GM10266 (cell line): ENCODE measurements at regions not wholly inside any gene's neighbourhood (a gene's known extent, or its start where the extent isn't known, plus 50 kb on each side); places are given as distances from the start of the nearest gene placed in this dataset.

Source experiments
- DNase-seq: peaks from one replicate; pipeline ENCODE4 v3.0.0; 2012; ENCODE audit errors: extremely low spot score
- CTCF ChIP-seq: IDR thresholded peaks from 2 replicates; pipeline ENCODE4 v1.5.1; 2012; ENCODE audit warnings: mild to moderate bottlenecking, low read depth; ENCODE audit not compliant: control insufficient read depth, insufficient read depth; ENCODE audit errors: missing control alignments

GRCh38 chr11:90363739-90364138 lies 140.9 kb upstream of the CHORDC1 start:
- DNase-seq, result no peak
- TF ChIP-seq CTCF, result no peak

- DNase-seq, result no peak
- no peak for TF ChIP-seq CTCF
Observed at GRCh38 chr11:90355200-90355599, 132.4 kb upstream of the CHORDC1 start.

- TF ChIP-seq CTCF, result no peak
- no peak for DNase-seq
Observed at GRCh38 chr11:90349731-90350130, 126.9 kb upstream of the CHORDC1 start.

- no peak for TF ChIP-seq CTCF
- DNase-seq, result no peak
Observed at GRCh38 chr11:90344546-90344945, 121.7 kb upstream of the CHORDC1 start.

- DNase-seq, result no peak
- no peak for TF ChIP-seq CTCF
Observed at GRCh38 chr11:90343673-90344072, 120.8 kb upstream of the CHORDC1 start.

- DNase-seq, result no peak
- no peak for TF ChIP-seq CTCF
Observed at GRCh38 chr11:90341986-90342385, 119.1 kb upstream of the CHORDC1 start.

- DNase-seq, result no peak
- no peak for TF ChIP-seq CTCF
Observed at GRCh38 chr11:90332415-90332814, 109.6 kb upstream of the CHORDC1 start.
